Brain microvascular endothelial cell (primary cell): ENCODE measurements at regions not wholly inside any gene's neighbourhood (a gene's known extent, or its start where the extent isn't known, plus 50 kb on each side); places are given as distances from the start of the nearest gene placed in this dataset.

ENCODE experiments used
- DNase-seq: peaks from one replicate; pipeline ENCODE4 v3.0.0-alpha.2; 2020
- H3K27ac ChIP-seq: fragments of 250-450 bp; sonication (Bioruptor Pico); 2 replicates; pipeline ENCODE4 v1.5.1; 2020; ENCODE audit warnings: mild to moderate bottlenecking, moderate library complexity
- H3K27me3 ChIP-seq: fragments of 250-450 bp; sonication (Bioruptor Pico); replicated peaks from 2 replicates; pipeline ENCODE4 v1.5.1; 2020; ENCODE audit warnings: mild to moderate bottlenecking
- H3K36me3 ChIP-seq: fragments of 250-450 bp; sonication (Bioruptor Pico); replicated peaks from 2 replicates; pipeline ENCODE4 v1.5.1; 2020; ENCODE audit warnings: mild to moderate bottlenecking
- H3K4me3 ChIP-seq: 2 replicates; pipeline ENCODE4 v1.5.1; 2011; ENCODE audit warnings: low read depth, mild to moderate bottlenecking, control low read depth, low read length, moderate library complexity
- in situ Hi-C: cut with HindIII; loops from 2 replicates; pipeline ENCODE4 v1.10.0; 2017; ENCODE audit warnings: low sequenced_read_pairs, low pct_ligation_motif_present
- TF ChIP-seq, protein P1 (sequence below): IDR thresholded peaks from 2 replicates; pipeline ENCODE4 v1.5.1; 2011; ENCODE audit warnings: low read depth, mild to moderate bottlenecking, moderate library complexity, low read length, control low read depth, inconsistent platforms; ENCODE audit errors: missing control alignments

DNA sequence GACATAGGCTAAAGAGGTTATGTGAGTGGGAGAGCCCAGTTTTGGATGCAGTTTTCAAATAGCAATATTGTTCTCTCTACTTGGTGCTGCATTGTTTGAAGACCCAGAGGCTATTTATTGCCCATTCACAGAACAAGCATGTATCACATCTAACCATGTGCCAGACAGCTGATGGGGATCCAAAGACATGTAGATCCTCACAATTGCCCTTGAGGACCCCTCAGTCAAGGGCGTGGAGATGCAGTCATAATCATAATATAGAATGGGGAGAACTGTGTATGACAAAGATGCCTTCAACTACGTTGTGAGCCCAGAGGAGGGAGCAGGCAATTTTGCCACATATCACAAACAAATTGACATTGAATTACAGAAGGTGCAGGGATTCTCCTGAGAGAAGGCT lies 70.5 kb downstream of the NHLRC3 start:
- no peak for DNase-seq
- H3K27me3 ChIP-seq = no peaks in the 10 kb centered on the region
- no peak overlapping the region for H3K27ac ChIP-seq
- no peaks in the 10 kb centered on the region for H3K36me3 ChIP-seq
- no peak overlapping the region for H3K4me3 ChIP-seq
- TF ChIP-seq, protein P1, sequence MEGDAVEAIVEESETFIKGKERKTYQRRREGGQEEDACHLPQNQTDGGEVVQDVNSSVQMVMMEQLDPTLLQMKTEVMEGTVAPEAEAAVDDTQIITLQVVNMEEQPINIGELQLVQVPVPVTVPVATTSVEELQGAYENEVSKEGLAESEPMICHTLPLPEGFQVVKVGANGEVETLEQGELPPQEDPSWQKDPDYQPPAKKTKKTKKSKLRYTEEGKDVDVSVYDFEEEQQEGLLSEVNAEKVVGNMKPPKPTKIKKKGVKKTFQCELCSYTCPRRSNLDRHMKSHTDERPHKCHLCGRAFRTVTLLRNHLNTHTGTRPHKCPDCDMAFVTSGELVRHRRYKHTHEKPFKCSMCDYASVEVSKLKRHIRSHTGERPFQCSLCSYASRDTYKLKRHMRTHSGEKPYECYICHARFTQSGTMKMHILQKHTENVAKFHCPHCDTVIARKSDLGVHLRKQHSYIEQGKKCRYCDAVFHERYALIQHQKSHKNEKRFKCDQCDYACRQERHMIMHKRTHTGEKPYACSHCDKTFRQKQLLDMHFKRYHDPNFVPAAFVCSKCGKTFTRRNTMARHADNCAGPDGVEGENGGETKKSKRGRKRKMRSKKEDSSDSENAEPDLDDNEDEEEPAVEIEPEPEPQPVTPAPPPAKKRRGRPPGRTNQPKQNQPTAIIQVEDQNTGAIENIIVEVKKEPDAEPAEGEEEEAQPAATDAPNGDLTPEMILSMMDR = no peak
- in situ Hi-C loops = no loop called here

DNA sequence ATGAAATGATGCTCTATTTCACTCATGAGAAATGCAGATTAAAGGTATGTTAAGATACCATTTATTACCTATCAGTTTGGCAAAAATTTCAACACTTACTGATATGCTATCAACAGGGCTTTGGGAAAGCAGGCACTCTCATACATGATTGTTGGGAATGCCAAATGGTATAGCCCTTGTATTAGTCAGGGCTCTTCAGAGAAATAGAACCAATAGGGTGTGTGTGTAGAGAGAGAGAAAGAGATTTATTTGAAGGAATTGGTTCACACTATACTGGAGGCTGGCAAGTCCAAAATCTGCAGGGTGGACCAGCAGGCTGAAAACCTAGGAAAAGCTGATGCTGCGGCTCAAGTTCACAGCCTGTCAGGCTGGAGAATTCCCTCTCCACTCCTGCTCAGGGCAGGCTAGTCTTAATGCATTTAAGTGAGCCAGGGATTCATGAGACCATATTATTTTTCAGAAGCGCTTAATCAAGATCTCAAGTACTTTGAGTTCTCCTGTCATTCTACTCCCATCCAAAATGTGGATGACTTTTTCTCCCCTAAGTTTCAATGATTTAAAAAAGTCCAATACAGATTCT lies 72.4 kb downstream of the NHLRC3 start:
- TF ChIP-seq, protein P1 = no peak
- no peaks in the 10 kb centered on the region for H3K27me3 ChIP-seq
- no peak overlapping the region for H3K27ac ChIP-seq
- H3K4me3 ChIP-seq = no peak overlapping the region
- no peaks in the 10 kb centered on the region for H3K36me3 ChIP-seq
- no peak for DNase-seq
- in situ Hi-C loops = no loop called here

DNA sequence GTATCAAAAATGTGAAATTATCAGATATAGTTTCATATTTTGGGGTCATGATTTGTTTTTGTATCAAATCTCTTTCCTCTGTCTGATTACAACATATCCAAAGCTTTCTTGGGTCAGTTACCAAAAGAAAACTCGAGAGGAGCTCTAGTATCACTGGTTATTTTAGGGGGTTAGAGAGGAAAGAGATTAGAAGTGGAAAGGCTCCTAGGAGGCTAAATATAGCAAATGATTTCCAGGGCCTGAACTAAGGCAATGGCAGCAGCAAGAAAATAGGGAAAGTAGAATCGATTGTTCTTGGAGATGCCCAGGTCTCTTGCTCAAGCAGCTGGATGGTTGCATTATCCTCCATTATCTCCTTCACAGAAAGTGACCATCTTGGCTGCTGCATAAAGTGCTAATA lies 72.9 kb downstream of the NHLRC3 start:
- H3K4me3 ChIP-seq = no peak overlapping the region
- no peak for DNase-seq
- no peaks in the 10 kb centered on the region for H3K36me3 ChIP-seq
- no peak overlapping the region for H3K27ac ChIP-seq
- in situ Hi-C loops = no loop called here
- TF ChIP-seq, protein P1 = no peak
- H3K27me3 ChIP-seq = no peaks in the 10 kb centered on the region

DNA sequence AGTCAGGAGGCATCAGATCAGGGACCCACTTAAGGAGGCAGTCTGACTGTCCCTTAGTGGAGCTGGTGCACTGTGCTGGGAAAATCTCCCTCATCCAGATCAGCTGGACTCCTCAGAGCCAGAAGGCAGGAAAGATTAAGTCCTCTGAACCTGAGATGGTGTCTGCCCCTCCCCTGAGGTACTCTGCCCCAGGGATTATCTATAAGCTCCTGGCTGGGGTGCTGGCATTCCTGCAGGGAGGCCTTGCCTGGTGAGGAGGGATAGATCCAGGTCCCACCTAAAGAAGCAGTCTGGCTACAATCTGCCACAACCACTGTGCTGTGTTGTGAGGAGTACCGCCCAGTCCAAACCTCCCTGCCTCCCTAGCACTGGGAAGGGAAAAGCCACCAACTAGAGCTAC lies 81.2 kb downstream of the NHLRC3 start:
- TF ChIP-seq, protein P1 = no peak
- Histone ChIP-seq H3K27ac (no peak overlapping the region), H3K4me3 (no peak overlapping the region), H3K27me3 (no peaks in the 10 kb centered on the region), H3K36me3 (no peaks in the 10 kb centered on the region)
- in situ Hi-C loops = no loop called here
- no peak for DNase-seq

DNA sequence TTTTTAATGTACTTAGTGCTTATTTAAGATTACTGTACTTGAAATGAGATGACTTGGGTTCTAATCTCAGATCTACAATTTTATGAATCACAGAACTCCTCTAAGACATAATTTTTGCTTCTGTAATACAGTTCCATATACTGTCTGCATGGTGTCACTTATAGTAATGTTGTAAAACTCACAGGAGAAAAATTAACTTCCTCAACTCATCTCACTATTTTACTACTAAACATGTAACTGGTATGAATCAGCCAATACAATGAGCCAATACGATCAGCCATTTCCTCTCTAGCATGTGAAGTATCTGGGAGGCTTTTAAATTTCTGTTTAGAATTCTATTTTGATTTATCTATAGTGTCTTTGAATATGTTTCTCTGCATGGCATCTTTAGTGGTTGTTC lies 85.3 kb downstream of the NHLRC3 start:
- no peaks in the 10 kb centered on the region for H3K27me3 ChIP-seq
- in situ Hi-C loops = no loop called here
- no peak overlapping the region for H3K4me3 ChIP-seq
- TF ChIP-seq, protein P1 = no peak
- DNase-seq = no peak
- no peaks in the 10 kb centered on the region for H3K36me3 ChIP-seq
- no peak overlapping the region for H3K27ac ChIP-seq

DNA sequence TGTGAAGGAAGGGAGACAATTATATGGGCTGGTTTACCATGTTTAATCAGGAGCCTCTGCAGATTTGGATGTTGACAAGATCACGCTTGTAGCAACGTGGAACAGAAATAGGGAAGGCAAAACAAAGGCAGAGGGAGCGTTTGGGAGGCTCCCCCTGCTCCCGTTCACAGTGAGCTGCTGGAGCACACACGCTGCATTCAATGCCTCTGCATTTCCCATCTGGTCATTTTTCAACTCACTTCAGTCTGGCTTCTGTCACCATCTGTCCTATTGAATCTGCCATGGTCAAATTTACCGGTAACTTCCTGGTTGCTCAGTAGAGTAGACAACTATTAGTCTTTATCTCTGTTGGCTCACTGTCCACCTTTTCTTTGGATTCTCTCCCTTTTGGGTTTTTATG lies 91.0 kb downstream of the NHLRC3 start:
- in situ Hi-C loops = no loop called here
- Histone ChIP-seq H3K36me3 (no peaks in the 10 kb centered on the region), H3K4me3 (no peak overlapping the region), H3K27me3 (no peaks in the 10 kb centered on the region), H3K27ac (no peak overlapping the region)
- no peak for DNase-seq
- TF ChIP-seq, protein P1 = no peak
